Smooth muscle cell (in vitro differentiated cells): ENCODE measurements at regions not wholly inside any gene's neighbourhood (a gene's known extent, or its start where the extent isn't known, plus 50 kb on each side); places are given as distances from the start of the nearest gene placed in this dataset.

Experiments
- DNase-seq: peaks from one replicate; lab custom pipeline; 2025; ENCODE audit not compliant: unreplicated experiment; lab: John Stamatoyannopoulos, UW
- H2AFZ ChIP-seq: fragments of 200-600 bp; sonication (generic); 2 replicates; pipeline ENCODE4 v1.6.0; 2016; ENCODE audit warnings: antibody characterized with exemption, low read depth, mild to moderate bottlenecking
- H3F3A ChIP-seq: fragments of 200-600 bp; sonication (generic); 2 replicates; pipeline ENCODE4 v1.6.0; 2017; ENCODE audit warnings: antibody characterized with exemption, low read depth
- H3K27ac ChIP-seq: fragments of 200-600 bp; sonication (generic); 2 replicates; pipeline ENCODE4 v1.5.1; 2016; ENCODE audit warnings: low read depth, mild to moderate bottlenecking
- H3K27me3 ChIP-seq: fragments of 200-600 bp; sonication (generic); 2 replicates; pipeline ENCODE4 v1.6.1; 2016; ENCODE audit warnings: low read depth, mild to moderate bottlenecking
- H3K36me3 ChIP-seq: fragments of 200-600 bp; sonication (generic); 2 replicates; pipeline ENCODE4 v1.5.1; 2016; ENCODE audit warnings: low read depth
- H3K4me1 ChIP-seq: fragments of 200-600 bp; sonication (generic); 2 replicates; pipeline ENCODE4 v1.5.1; 2016; ENCODE audit warnings: low read depth
- H3K4me2 ChIP-seq: fragments of 200-600 bp; sonication (generic); 2 replicates; pipeline ENCODE4 v1.6.0; 2016; ENCODE audit warnings: mild to moderate bottlenecking
- H3K4me3 ChIP-seq: fragments of 200-600 bp; sonication (generic); 2 replicates; pipeline ENCODE4 v1.5.1; 2016; ENCODE audit warnings: mild to moderate bottlenecking
- H3K79me2 ChIP-seq: fragments of 200-600 bp; sonication (generic); 2 replicates; pipeline ENCODE4 v1.6.0; 2016; ENCODE audit warnings: low read depth, mild to moderate bottlenecking
- H3K9ac ChIP-seq: fragments of 200-600 bp; sonication (generic); 2 replicates; pipeline ENCODE4 v1.6.0; 2016; ENCODE audit warnings: low read depth
- H3K9me3 ChIP-seq: fragments of 200-600 bp; sonication (generic); replicated peaks from 2 replicates; pipeline ENCODE4 v1.5.1; 2016; ENCODE audit warnings: low read depth
- H4K20me1 ChIP-seq: fragments of 200-600 bp; sonication (generic); 2 replicates; pipeline ENCODE4 v1.6.0; 2016; ENCODE audit warnings: low read depth
- WGBS: methylation state at CpG from one replicate; pipeline ENCODE4 v1.1.7; 2016; ENCODE audit warnings: low lambda C conversion rate; 5-methylcytosine and 5-hydroxymethylcytosine counted together
- TF ChIP-seq, protein P1 (sequence below): fragments of 200-600 bp; sonication (generic); IDR thresholded peaks from 2 replicates; pipeline ENCODE4 v1.5.1; 2017; ENCODE audit warnings: borderline replicate concordance, mild to moderate bottlenecking, antibody characterized with exemption; ENCODE audit not compliant: insufficient read depth, poor library complexity, severe bottlenecking

DNA sequence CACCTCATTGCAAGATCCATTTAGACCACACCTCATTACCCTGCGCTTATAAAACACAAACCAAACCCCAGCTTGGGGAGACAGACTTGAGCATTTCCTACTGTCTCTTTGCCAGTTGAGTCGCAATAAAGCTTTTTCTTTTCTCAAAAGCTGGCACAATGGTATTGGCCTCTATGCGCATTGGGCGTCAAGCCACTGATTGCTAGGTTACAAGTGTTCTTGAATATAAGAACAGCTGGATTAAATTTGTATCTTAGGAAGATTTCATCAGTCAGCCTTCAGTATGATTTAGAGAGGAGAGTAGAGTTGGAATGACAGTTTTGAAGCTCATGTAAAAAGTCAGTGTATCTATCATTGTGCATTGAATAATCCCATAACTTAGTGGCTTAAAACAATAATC lies 84.9 kb upstream of the RAB4A start:
- Histone ChIP-seq H3K9me3 (no peaks in the 10 kb centered on the region), H3K36me3 (no peaks in the 10 kb centered on the region), H3K4me1 (no peaks in the 10 kb centered on the region), H3K4me2 (no peak overlapping the region), H3K27me3 (no peaks in the 10 kb centered on the region), H3K9ac (no peak overlapping the region), H3F3A (no peaks in the 10 kb centered on the region), H3K79me2 (no peaks in the 10 kb centered on the region), H3K27ac (no peak overlapping the region), H2AFZ (no peak overlapping the region), H4K20me1 (no peaks in the 10 kb centered on the region), H3K4me3 (no peak overlapping the region)
- 96% methylated on average over 4 of the region's 4 CpGs for WGBS
- DNase-seq: no peak
- TF ChIP-seq, protein P1, sequence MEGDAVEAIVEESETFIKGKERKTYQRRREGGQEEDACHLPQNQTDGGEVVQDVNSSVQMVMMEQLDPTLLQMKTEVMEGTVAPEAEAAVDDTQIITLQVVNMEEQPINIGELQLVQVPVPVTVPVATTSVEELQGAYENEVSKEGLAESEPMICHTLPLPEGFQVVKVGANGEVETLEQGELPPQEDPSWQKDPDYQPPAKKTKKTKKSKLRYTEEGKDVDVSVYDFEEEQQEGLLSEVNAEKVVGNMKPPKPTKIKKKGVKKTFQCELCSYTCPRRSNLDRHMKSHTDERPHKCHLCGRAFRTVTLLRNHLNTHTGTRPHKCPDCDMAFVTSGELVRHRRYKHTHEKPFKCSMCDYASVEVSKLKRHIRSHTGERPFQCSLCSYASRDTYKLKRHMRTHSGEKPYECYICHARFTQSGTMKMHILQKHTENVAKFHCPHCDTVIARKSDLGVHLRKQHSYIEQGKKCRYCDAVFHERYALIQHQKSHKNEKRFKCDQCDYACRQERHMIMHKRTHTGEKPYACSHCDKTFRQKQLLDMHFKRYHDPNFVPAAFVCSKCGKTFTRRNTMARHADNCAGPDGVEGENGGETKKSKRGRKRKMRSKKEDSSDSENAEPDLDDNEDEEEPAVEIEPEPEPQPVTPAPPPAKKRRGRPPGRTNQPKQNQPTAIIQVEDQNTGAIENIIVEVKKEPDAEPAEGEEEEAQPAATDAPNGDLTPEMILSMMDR: no peak

DNA sequence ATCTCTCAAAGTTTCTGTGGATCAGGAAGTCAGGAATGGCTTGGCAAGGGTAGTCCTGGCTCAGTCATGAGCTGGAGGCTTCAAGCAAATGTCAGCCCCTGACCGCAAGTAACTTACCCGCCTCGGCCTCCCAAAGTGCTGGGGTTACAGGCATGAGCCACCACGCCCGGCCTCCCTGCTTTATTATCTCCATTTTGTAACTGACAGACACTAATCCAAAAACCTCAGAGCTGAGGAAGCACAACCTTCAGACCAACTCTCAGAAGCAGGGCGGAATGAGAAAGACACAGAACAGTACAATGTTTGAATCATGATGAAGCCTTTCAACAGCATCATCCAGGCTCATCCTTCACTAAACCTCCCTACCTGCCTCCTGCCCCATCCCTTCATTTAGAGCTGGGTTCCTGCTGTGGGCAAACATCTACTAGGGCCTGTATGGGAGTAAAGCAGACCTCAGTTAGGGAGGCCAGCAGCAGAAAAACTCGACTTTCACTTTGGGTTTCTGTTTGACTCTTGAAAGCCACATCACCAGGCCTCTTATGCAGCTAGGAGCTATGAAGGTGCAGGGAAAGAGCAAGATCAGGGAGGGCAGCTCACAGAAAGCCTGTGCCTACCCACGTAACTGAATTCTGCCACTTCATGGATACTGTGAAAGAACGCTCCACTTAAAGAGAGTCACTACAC lies 84.4 kb upstream of the RAB4A start:
- no peaks in the 10 kb centered on the region for H3K36me3 ChIP-seq
- TF ChIP-seq, protein P1: no peak
- H3K9ac ChIP-seq: no peak overlapping the region
- H3F3A ChIP-seq: no peaks in the 10 kb centered on the region
- no peak overlapping the region for H2AFZ ChIP-seq
- no peaks in the 10 kb centered on the region for H3K27me3 ChIP-seq
- 99% methylated on average over 9 of the region's 9 CpGs for WGBS
- H3K4me1 ChIP-seq: no peaks in the 10 kb centered on the region
- H4K20me1 ChIP-seq: no peaks in the 10 kb centered on the region
- H3K79me2 ChIP-seq: no peaks in the 10 kb centered on the region
- no peak overlapping the region for H3K4me2 ChIP-seq
- no peaks in the 10 kb centered on the region for H3K9me3 ChIP-seq
- H3K4me3 ChIP-seq: no peak overlapping the region
- no peak for DNase-seq
- H3K27ac ChIP-seq: no peak overlapping the region

DNA sequence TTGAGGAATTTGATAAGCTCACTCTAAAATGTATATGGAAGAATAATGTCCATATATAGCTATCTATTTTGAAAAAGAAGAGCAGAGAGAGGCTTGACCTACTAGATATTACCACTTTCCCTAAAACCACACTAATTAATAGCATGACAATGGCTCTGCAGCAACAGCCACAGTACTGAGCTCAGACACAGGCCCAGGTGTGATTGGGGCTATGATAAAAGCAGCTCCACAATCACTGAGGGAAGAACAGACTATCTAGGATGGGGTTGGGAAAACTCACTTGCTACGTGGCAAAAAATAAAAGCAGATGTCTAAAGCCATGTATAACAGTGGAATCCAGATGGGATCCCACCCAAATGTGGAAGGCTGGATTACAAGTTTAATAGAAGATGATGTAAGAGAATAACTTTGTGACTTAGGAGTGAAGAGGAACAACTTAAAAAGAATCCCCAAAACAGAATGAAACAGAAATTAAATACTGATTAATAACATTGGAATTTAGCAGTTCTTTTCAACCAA lies 80.8 kb upstream of the RAB4A start:
- TF ChIP-seq, protein P1: no peak
- 72% methylated on average over 1 of the region's 1 CpG for WGBS
- Histone ChIP-seq H2AFZ (no peak overlapping the region), H3K27ac (no peak overlapping the region), H3K27me3 (no peaks in the 10 kb centered on the region), H3F3A (no peaks in the 10 kb centered on the region), H4K20me1 (no peaks in the 10 kb centered on the region), H3K4me3 (no peak overlapping the region), H3K79me2 (no peaks in the 10 kb centered on the region), H3K9ac (no peak overlapping the region), H3K4me1 (no peaks in the 10 kb centered on the region), H3K4me2 (no peak overlapping the region), H3K9me3 (no peaks in the 10 kb centered on the region), H3K36me3 (no peaks in the 10 kb centered on the region)
- no peak for DNase-seq
